ENCODE measurements at regions not wholly inside any gene's neighbourhood (a gene's known extent, or its start where the extent isn't known, plus 50 kb on each side); places are given as distances from the start of the nearest gene placed in this dataset.

DNA sequence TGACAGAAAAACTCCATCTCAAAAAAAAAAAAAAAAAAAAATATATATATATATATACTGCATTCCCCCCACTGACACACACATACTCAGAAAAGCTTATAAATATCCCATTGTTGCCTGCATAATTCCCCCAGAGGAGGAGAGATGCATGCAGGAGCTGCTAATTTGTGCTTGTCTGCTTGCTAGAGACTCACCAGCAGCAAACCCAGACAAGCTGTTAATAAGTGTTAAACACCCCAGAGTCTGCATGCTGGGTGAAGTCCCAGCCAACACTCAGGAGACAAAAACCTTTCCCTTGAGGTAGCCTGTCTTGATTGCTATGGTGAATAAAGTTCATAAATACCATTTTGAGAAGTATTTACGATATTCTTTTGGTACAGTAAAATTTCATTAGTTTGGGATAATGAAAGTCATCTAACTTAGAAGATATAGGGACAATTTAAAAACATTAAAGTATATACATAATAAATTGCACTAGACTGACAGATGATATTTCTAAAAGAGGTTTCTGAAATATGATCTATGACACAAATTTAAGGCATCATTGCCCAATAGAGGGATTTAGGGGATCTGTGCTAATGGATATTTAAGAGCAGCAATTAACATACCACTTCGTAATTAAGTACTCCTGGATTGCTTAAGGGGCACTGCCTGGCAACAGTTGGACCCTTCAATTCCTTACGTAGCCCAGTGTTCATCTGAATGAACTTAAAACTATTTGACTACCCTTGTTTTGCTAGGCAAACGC is 400.0 kb upstream of the C2CD4B start:
- TF ChIP-seq, protein P1, sequence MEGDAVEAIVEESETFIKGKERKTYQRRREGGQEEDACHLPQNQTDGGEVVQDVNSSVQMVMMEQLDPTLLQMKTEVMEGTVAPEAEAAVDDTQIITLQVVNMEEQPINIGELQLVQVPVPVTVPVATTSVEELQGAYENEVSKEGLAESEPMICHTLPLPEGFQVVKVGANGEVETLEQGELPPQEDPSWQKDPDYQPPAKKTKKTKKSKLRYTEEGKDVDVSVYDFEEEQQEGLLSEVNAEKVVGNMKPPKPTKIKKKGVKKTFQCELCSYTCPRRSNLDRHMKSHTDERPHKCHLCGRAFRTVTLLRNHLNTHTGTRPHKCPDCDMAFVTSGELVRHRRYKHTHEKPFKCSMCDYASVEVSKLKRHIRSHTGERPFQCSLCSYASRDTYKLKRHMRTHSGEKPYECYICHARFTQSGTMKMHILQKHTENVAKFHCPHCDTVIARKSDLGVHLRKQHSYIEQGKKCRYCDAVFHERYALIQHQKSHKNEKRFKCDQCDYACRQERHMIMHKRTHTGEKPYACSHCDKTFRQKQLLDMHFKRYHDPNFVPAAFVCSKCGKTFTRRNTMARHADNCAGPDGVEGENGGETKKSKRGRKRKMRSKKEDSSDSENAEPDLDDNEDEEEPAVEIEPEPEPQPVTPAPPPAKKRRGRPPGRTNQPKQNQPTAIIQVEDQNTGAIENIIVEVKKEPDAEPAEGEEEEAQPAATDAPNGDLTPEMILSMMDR (conservative IDR thresholded peaks at IDR 0.05; ENCODE audit: low read length), result no peak
- no peak overlapping the region for H3K4me3 ChIP-seq (ENCODE audit: low read length)
- no peak for DNase-seq (ENCODE audit: low read depth)

DNA sequence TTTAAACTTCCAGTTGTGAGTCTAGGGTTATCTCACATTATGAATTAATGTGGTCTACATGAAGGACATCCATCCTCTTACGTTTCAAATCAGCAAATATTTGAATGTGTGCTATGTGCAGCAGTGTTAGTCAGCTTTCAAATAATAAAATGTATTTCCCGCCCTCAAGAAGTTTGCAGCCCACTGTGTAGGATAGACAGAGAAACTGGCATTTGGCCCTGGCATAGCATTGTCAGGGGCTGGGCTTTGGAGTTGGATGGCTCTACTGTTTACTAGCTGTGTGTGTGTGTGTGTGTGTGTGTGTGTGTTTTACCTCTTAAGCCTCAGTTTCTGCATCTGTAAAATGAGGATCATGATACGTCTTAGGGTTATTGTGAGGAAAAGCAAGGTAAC is 400.5 kb upstream of the C2CD4B start:
- H3K4me3 ChIP-seq (ENCODE audit: low read length), result no peak overlapping the region
- no peak for DNase-seq (ENCODE audit: low read depth)
- TF ChIP-seq, protein P1 (conservative IDR thresholded peaks at IDR 0.05; ENCODE audit: low read length), result no peak

DNA sequence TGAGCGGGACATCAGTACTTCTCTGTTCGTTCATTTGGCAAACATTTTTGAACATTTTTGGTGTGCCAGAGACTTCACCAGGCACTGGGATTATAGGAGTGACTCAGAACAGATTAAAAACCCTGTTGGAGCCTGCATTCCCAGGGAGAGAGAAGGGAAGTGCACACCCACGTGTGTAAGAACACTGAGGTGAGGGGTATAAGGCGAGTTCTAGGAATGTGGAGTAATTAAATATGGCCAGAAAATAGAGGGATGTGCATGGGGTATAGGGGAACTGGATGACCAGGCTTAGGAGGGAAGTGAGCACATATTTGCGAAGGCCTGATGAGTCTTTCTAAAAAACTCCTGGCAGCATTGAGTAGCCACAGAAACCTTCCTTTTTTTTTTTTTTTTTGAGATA is 401.2 kb upstream of the C2CD4B start:
- TF ChIP-seq, protein P1 (conservative IDR thresholded peaks at IDR 0.05; ENCODE audit: low read length), result no peak
- H3K4me3 ChIP-seq (ENCODE audit: low read length), result no peak overlapping the region
- DNase-seq (ENCODE audit: low read depth), result peak; percentile 29

DNA sequence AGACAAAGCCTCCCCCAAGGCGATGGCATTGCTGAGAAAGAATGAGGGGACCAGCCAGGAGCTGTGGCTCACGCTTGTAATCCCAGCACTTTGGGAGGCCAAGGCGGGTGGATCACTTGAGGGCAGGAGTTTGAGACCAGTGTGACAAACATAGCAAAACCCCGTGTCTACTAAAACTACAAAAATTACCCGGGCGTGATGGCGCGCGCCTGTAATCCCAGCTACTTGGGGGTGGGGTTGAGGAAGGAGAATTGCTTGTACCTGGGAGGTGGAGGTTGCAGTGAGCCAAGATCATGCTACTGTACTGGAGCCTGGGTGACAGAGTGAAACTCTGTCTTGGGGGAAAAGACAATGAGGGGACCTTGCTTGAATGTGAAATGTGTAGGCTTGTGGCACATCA is 402.4 kb upstream of the C2CD4B start:
- H3K4me3 ChIP-seq (ENCODE audit: low read length), result no peak overlapping the region
- no peak for DNase-seq (ENCODE audit: low read depth)
- TF ChIP-seq, protein P1 (conservative IDR thresholded peaks at IDR 0.05; ENCODE audit: low read length), result no peak

DNA sequence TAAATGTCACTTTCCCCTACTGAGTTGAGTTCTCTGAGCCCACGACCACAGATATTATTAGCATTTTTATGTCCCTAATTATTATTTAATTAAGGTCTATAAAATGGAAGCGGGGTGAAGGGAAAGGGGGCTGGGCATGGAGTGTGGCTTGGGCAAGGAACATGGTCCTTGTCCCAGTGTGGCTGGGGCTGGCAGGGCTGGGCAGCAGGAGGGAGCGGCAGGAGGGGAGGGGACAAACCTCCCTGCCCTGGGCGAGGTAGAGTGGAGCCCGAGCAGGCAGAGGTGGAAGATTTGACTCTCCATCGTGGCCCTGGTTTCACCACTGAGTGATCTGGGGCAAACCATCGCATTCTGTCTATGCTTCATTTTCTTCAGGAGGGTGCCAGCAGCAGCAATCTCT is 402.9 kb upstream of the C2CD4B start:
- no peak for DNase-seq (ENCODE audit: low read depth)
- H3K4me3 ChIP-seq (ENCODE audit: low read length), result no peak overlapping the region
- TF ChIP-seq, protein P1 (conservative IDR thresholded peaks at IDR 0.05; ENCODE audit: low read length), result no peak

DNA sequence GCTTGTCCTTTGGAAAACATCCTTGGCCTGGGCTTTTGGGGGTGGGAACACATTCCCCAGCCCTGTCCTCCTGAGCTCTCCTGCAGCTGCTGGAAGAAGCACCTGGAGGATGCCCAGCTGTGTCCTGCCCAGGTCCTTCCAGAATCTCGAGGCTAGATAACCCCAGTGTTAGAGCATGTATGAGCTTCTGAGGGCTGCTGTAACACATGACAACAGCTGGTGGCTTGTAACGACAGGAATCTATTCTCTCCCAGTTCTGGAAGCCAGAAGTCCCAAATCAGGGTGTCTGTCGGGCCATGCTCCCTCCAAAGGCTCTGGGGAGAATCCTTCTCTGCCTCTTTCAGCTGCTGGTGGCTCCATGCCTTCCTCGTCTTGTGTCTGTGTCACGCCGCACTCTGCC is 403.6 kb upstream of the C2CD4B start:
- no peak overlapping the region for H3K4me3 ChIP-seq (ENCODE audit: low read length)
- TF ChIP-seq, protein P1 (conservative IDR thresholded peaks at IDR 0.05; ENCODE audit: low read length), result no peak
- DNase-seq (ENCODE audit: low read depth), result no peak
